ENCODE measurements at regions not wholly inside any gene's neighbourhood (a gene's known extent, or its start where the extent isn't known, plus 50 kb on each side); places are given as distances from the start of the nearest gene placed in this dataset.

GRCh38 chr2:237198164-237198855 lies 112.6 kb downstream of the COPS8 start:
- TF ChIP-seq POLR2A (IDR thresholded peaks at IDR 0.05) (no peak), CTCF (IDR thresholded peaks at IDR 0.05) (no peak)

All from stomach (tissue), 4 donors.